Stimulated activated CD4-positive, alpha-beta T cell treated with anti-CD3 and anti-CD28 coated beads, TNF-alpha, amount 100 ng/mL, for 48 hours (primary cell): ENCODE measurements at regions not wholly inside any gene's neighbourhood (a gene's known extent, or its start where the extent isn't known, plus 50 kb on each side); places are given as distances from the start of the nearest gene placed in this dataset.
"Not testable (repeated sequence)": the region's sequence is repeated elsewhere in the genome, so short reads cannot be mapped to it uniquely, and the experiment has no call there.

Experiments used
- DNase-seq, 3 donors: peaks; one replicate each; pipeline ENCODE4 v3.0.0-alpha.2; 2020; ENCODE audit warnings: low read depth in 3 of 3

DNA sequence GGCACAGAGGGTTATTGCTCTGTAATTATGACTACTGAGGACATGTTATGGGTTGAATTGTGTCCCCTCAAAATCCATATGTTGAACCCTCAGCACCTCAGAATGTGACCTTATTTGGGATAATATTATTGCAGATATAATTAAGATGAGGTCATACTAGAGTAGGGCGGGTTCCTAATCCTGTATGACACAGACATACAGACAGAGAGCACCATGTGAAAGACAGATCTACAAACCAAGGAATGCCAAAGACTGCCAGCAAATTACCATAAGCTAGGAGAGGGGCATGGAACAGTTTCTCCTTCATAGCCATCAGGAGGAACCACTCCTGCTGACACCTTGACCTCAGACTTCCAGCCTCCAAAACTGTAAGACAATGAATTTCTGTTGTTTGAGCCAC is 115.2 kb upstream of the OTUD4 start:
- DNase-seq, result no peak

DNA sequence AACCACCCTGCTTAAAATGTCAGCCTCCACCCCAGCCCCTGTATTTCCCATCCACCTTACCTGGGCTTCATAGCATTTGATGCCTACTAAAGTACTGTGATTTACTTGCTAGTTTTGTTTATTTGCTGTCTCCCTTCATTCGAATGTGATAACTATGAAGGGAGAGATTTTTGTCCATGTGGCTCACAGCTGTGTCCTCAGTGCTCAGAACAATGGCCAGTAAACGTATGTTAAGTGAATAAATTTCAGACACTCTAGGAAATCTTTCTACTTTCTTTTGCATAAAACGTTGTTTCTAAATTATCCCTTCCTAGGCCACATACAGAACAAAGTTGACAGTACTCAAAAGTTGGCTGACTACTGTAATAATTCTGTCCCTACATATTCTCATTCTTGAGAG is 114.7 kb upstream of the OTUD4 start:
- DNase-seq, result no peak

DNA sequence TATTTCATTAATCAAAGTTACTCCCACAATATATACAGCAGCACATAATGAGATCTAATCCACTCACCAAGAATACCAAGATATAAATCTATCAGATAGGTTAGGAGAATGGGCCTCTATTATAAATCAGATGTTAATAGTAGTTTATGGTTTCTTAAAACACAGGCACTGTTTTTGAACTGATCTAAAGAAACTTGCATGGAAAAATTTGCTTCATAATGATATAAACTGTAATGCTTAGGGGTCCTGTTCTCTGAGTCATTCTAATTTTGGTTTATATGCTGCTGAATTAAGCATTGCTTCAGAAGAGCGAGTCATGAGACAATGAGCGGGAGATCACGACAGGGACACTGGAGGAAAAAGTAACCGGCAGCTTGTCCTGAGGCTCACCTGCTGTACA is 113.3 kb upstream of the OTUD4 start:
- DNase-seq, result no peak

DNA sequence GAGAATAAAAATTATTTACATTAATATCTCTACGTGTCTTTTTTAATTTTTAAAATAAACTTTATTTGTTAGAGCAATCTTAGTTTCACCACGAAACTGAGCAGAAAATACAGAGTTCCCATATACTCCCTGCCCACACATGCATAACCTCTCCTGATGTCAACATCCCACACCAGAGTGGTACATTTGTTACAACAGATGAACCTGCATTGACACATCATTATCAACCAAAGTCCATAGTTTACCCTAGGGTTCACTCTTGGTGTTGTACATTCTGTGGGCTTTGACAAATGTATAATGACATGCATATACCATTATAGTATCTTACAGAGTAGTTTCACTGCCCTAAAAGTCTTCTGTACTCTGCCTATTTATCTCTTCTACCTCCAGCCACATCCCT is 110.6 kb upstream of the OTUD4 start:
- DNase-seq, result no peak

DNA sequence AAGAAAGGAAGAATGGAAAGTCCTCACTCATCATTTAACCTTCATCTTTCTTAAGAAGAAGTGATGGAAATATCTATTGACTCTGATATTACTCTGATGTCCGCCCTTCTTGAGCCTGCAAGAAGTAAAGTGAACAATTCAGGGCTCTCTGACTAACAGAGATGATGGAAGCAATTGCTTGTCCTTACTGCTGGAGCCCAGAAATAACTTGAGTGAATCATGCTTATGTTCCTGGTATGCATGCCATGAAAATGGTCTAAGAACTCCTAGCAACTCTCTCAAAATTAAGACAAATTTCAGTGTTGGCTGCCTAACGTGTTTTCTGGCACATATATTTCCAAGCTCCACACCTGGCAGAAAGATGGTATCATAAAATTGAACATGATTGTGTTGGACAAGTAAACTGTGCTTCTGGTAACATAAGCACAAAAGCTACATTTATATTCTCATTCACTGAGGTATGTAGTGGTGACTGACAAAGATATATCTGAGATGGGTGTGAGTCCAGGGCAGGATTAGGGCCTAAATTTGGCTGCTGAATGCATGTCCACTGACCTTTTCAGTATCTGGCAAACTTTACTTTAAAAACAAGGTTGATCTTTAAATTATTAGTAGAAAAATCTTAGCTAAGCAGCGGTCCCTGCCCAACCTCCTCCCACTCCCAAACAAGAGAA is 109.2 kb upstream of the OTUD4 start:
- no peak for DNase-seq

DNA sequence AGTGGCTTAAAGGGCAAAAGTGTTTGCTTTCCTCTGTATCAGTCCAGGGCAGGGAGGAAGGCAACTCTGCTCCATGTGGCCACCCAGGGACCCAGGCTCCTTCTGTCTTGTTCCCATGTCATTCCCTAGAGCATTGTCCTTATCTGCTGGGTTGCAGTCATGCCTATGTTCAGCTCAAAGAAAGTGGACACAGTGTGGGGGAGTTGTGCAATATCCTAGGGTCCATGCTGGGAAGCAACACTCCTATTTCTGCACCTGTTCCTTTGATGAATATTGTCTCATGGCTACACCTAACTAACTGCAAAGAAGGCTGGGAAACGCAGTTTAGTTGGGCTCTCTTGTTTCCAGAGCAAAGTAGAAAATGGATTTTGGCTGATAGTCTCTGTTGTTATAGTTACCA is 107.0 kb upstream of the OTUD4 start:
- no peak for DNase-seq

DNA sequence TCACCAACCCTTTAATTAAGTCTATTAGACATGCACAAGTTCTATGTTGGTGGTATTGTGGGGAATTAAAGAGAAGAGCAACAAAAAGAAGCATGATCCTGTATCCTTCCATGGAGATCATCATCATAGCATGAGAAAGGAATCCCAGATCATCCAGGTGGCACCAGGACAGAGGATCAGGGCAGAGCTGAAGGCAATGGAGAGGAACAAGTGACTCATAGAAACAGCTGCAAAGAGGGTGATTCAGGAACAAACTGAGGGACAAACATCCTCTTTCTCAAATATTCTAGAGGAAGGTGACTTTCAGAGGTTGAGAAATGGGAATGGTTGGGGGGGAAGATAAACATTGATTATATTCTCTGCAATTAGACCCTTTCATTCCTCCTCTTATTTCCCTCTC is 105.5 kb upstream of the OTUD4 start:
- no peak for DNase-seq

DNA sequence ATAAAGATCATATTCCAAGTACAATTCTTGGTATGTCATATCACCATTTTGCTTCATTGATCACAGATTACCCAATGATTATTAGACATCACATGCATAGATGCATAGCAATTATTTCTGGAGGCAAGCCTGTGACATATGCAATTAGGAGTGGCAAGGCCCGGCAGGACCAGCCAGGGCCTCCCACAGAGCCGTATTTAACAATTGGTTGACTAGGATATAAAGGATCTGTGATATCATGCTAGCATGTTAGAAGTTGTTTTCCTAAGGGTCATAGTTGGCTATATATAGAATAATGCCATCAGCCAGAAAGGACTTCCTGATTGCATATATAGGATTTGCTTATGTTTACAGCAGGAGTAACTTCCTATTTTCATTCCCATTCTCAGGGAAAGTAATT is 103.5 kb upstream of the OTUD4 start:
- DNase-seq, result no peak

DNA sequence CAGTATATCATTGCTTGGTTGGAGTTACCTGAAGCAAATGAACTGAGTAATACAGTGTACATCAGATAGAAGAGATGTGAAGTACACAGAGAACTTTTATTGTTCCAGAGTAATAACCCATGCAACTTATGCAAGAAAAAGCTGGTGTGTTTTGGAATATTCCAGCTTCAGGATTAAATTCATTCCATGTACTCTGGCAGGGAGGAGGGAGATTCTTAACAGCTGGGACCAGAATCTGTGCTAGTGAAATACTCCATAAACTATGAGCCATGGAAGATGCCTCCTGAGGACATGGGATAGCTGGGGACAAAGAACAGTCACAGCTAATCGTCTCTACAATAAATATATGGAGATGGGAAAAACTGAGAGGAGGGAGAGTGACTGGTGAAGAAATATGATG is 101.6 kb upstream of the OTUD4 start:
- DNase-seq, result no peak

DNA sequence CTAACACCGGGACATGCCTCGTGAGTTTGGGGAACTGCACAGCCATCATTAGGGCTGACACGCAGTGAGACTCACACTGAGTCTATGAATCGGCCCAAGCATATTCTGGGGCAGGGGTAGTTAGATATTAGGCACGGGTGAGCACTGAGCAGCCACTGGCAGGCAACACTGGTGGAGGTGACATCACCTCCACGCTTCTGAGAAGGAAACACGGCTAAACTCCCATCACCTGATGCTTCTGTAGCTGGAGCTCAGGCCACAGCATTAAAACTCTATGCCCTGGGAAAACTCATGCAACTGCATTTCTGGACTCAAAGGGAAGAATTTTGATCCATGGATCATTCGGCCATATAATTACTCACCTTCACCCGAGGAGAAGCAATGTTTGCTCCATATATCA is 100.8 kb upstream of the OTUD4 start:
- DNase-seq, result no peak

DNA sequence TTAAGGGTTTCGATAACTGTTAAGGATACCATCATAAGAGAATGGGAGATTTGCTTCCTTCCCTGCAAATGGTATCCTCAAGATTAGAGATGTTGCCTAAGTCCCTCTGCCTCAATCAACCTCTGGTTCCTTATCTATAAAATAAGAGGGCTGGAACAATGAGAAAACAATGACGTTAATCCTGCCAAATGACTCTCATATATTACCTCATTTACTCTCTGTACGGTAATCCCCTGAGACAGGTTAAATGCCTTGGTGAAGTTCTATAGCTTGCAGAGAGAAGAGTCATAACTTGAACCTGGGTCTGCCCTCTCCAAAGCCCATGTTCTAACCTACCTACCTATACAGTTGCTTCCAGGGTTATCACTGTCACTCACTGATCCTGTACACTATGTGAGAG is 100.2 kb upstream of the OTUD4 start:
- no peak for DNase-seq

DNA sequence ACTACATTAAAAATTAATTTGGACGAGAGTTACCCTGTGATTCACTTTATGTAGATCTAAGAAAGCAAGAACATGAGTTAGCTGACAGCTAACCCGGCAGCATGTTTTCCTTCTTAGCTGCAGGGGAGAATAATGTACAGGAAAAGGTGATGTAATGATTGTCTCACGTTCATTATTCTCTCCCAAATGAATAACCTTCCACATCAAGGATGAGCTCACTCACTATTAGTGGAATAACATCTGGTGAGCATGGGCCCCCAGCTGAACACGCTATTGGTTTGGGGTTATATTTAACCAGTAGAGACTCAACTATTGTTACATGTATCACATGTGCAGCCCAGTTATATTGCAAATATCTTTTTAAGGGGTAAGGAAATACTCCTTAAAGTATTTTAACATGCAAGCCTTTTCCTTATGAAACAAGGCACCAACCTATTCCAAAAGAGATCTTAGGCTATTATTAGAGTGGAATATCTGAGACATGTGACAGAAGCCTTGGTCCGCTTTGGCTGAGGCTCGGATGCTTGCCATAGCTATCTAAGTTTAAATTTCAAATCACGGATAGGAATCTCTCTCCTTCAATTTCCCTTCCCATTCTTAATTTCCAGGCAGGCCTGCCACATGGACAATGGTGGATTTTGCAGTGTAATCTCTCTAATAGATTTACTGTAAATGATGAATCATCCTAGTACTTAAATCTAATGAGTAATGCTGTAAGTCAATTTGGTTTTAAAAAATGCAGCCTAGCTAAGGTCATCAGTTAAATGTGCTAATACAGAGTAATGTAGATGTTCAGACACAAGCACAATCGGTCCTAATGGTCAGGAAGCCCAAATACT is 99.0 kb upstream of the OTUD4 start:
- no peak for DNase-seq

DNA sequence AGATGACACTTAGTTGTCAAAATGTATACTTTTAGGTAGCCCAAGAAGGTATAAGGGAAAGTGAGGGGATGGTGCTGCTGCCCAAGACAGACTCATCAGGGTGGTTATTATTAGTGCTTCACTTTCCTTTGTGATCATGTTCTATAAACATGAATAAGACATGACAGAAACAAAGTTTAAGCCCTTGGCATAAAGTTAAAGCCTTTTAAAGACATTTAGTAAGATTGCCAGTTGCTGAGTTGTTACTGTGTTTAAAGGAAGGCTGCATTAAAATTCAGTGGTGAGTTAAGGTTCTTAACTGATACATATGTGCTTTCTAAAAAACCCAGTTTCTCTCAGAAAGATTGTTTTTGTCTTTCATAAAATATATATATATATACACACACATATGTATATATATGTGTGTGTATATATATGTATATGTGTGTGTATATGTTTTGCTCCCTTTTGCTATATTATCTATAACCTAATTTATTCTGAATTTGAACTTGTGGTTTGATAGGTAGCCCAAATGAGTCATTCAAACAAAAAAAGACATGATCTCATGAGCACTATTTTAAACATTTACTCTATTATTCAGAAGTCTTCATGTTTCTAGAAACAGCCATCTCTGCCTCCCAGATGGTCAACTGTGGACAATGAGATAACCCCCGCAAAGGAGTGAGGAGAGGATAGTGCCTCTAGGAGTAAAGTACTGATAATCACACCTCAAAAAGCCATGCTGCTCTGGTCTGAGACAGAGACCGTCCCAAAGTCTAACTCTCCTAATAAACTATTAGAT is 98.1 kb upstream of the OTUD4 start:
- no peak for DNase-seq

DNA sequence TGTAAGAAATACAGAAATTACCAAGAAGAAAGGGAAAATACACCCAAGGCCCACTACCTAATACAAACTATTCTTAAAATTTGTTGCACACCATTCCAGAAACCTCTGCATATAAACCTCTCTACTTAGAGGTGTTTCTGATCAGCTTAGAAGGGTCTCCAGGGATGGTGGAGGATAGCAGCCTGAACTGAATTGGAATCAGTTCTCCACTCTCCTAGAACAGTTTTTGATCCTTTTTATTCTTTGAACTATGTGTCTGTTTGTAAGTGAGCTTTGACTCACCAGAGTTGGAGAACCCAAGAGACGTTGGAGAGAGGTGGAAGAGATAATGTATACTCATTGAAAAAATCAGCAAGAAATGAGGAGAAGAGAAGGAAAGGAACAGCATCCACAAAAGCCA is 96.6 kb upstream of the OTUD4 start:
- no peak for DNase-seq

DNA sequence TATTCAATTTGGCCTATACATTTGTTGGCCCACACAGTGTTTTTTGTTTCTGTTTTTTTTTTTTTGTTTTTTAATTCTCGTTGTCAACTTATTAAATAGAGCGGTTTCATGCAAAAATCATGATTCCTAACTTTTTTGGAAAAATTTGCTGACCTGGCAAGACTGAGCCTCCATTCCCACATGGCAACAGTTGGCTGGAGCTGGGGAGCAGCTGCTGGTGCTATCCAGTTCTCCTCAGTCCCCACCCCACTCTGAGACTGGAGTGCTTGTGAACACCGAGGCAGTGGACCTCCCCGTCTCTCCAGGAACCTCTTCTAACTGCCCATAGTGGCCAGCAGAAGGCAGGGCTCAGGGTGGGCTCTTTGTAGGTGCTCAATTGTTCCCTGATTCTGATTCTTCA is 95.7 kb upstream of the OTUD4 start:
- no peak for DNase-seq

DNA sequence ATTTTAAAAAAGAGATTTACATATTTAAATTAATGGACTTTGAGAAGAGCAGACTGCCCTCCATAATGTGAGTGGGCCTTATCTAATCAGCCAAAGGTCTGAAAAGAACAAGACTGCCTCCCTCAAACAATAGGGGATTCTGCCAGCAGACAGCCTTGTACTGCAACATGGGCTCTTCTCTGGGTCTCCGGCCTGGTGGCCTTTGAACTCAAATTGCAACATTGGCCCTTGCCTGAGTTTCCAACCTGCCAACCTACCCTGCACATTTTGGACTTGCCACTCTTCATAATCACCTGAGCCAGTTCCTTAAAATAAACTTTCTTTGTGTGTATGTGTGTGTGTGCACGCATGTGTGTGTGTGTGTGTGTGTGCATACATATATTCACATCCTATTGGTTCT is 90.8 kb upstream of the OTUD4 start:
- no peak for DNase-seq

DNA sequence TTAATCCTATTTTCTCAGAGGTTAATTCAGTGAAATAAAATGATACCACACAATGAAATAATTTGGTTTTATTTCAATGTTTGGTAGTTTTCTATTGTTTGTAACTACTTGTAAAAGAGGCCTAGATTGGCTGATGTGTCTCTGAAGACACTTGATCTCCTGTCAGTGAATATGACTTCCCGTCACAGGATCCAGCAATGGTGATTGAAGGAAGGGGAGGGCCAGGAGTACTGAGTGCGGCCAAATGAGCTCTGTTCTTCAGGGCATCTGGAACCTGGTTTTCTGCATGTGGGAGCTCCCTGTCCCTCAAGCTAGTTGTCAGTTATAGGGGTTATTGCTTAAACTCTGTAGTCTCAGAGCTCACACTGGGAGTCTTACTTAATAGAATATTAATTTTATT is 86.5 kb upstream of the OTUD4 start:
- DNase-seq, result no peak

DNA sequence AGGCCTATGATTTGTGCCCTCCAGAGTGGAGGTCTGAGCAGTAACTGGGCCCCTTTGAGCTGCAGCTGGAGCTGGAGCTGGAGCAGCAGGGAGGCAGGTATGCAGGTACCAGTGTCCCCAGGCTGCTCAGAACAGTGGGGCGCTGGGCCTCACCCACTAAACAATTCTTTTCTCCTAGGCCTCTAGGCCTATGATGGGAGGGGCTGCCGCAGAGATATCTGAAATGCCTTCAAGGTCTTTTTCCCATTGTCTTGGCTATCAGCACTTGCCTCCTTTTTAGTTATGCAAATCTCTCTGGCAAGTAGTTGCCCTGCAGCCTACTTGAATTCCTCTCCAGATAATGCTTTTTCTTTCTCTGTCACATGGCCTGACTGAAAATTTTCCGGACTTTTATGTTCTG is 79.7 kb upstream of the OTUD4 start:
- DNase-seq, result no peak

DNA sequence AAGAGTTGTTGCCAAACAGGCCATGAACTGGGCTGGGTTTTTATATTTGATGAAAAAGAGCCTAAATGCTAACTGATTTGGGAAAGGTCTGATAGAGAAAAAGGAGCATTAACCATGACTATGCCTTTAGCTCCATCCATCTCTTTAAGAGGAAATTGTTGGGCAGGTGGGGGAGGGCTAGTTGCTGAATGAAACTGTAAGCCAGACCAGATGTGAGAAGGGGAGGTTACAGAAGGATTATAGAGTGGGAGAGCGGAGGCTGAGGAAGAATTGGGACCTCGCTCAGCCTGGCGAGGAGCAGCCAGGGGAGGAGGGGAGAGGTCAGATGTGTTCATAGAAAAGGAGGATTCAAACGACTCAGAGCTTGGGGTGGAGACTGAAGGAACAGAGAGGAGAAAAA is 74.9 kb upstream of the OTUD4 start:
- not testable (repeated sequence) for DNase-seq

DNA sequence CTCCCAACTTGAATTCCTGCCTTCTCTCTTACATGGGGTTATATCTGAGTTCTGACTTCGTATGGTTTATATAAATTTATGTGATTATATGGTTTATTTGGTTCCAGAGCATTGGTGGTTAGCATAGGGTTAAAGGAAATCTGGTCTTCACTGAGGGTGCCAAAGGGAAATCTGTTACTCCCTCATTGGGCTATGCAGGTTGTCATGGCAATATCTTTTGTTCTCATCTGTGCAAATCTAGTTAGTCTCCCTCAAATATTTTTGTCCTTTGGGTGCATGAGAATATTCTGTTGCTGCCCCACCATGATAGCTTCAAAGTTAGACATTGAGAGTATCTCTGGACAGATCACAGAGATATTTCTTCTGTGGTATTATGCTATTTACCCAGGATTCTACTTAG is 71.8 kb upstream of the OTUD4 start:
- no peak for DNase-seq

DNA sequence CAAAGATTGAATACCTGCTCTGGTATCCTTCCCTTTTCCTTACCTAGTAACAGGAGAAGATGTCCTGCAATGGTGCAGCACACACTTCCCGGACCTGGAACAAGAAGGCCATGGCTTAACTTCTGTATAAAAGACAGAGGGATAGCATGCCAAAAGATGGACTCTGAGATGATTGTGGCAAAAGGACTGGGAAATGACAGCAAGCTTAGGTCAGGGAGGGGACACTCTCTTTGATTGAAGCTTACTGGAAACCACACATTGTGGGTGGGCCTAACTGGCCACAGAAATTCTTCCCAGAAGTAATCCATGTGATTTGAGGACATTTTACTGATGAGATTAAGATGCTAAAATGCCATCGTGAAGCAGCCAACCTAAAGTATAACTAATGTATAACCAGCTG is 71.0 kb upstream of the OTUD4 start:
- no peak for DNase-seq

DNA sequence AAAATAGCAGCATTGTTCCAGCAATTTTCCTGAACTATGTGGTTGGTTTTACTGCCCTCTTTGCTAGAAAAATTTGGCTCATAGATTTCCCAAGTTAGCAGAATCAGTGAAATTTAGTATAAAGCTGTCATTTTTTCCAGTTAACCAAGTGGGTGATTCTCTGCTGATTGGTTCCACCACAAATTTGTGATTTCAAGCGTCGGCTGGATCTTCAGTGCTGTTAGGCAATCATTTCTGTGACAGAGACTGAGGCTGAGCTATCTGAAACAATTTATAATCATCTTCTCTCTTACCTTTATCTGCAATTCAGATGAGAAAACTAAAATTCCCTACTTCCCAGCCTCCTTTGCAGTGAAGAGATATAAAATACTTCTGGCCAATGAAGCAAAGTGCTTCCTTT is 68.6 kb upstream of the OTUD4 start:
- DNase-seq, result no peak

DNA sequence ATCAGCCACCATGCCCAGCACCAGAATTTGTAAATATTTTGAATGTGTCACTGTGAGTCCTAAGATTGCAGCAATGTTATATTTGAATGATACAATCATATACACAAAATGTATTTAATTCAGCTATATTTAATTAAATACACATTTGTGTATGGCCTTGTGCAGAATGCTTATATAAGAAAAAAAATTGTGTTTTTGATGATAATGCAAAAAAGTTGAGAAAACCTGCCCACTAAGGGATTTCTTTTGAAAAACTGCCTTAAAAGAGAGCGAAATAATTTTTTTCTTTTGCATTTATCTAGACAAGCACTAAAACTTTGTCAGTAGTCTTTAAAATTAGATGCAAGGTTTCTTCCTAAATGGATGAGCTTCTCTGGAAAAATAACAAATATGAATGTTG is 68.1 kb upstream of the OTUD4 start:
- DNase-seq, result no peak
